ENCODE measurements at regions not wholly inside any gene's neighbourhood (a gene's known extent, or its start where the extent isn't known, plus 50 kb on each side); places are given as distances from the start of the nearest gene placed in this dataset.
"Not testable (repeated sequence)": the region's sequence is repeated elsewhere in the genome, so short reads cannot be mapped to it uniquely, and the experiment has no call there.

- H3K4me3 ChIP-seq (ENCODE audit: low read depth, low read length) = no peak overlapping the region
- TF ChIP-seq CTCF (IDR thresholded peaks at IDR 0.05; ENCODE audit: control insufficient read depth, extremely low read depth, insufficient read depth) = no peak
- DNase-seq (ENCODE audit: low read depth) = peak; percentile 21
Measured at GRCh38 chr3:194906229-194906629, 220.5 kb downstream of the FAM43A start.

DNA sequence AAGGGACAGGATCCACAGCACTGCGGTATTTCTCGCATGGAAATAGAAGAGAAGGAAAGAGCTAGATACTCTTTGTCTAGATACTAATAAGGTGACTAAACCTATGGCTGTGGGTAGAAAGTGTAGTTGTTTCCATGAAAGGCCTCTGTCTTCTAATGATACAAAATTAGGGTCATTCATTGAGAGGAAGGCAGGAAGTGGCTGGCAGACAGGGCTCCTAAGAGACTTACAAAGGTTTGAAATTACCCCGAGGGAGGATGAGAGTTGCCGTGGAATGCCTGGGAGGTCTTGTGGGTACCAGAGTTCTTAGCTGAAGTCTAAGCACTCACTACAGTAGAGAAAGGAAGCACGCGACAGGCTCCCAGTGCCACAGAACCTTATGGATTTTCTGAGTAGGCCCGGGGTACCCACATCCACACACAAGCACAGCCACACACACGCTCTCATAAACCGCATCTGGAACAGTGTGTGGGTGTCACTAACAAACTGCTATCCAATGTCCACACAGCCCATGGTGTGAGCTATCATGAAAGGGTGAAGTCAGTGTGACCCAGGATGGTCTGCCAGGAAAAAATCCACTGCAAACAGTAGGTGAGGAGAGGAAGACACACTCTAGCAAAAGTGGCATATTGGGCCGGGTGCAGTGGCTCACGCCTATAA is 221.4 kb downstream of the FAM43A start:
- no peak overlapping the region for H3K4me3 ChIP-seq (ENCODE audit: low read depth, low read length)
- DNase-seq (ENCODE audit: low read depth) = no peak
- no peak for TF ChIP-seq CTCF (IDR thresholded peaks at IDR 0.05; ENCODE audit: control insufficient read depth, extremely low read depth, insufficient read depth)

- no peak for TF ChIP-seq CTCF (IDR thresholded peaks at IDR 0.05; ENCODE audit: control insufficient read depth, extremely low read depth, insufficient read depth)
- no peak for DNase-seq (ENCODE audit: low read depth)
- H3K4me3 ChIP-seq (ENCODE audit: low read depth, low read length) = no peak overlapping the region
Measured at GRCh38 chr3:194907811-194908210, 222.1 kb downstream of the FAM43A start.

GRCh38 chr3:194908496-194908895 is 222.8 kb downstream of the FAM43A start:
- DNase-seq (ENCODE audit: low read depth) = no peak
- H3K4me3 ChIP-seq (ENCODE audit: low read depth, low read length) = no peak overlapping the region
- TF ChIP-seq CTCF (IDR thresholded peaks at IDR 0.05; ENCODE audit: control insufficient read depth, extremely low read depth, insufficient read depth) = no peak

DNA sequence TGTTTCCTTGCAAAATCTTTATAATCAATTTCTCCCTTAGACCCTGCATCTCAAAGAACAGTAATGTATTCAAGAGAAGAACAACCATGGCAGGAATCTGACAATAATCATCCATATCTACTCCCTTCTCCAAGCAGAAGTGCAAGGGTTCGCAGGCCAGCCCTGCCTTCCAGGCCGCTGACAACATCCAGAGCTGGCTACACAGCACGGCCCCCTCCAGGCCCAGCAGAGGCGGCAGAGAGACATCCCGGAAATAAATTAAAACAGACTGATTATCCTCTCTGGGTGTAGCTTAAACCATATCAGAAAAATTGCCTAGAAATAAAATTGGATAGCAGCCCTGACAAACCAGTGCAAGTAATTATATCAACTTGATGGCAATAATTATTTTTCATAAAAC is 223.3 kb downstream of the FAM43A start:
- no peak for DNase-seq (ENCODE audit: low read depth)
- TF ChIP-seq CTCF (IDR thresholded peaks at IDR 0.05; ENCODE audit: control insufficient read depth, extremely low read depth, insufficient read depth) = no peak
- H3K4me3 ChIP-seq (ENCODE audit: low read depth, low read length) = no peak overlapping the region

GRCh38 chr3:194910414-194910984 is 224.8 kb downstream of the FAM43A start:
- no peak overlapping the region for H3K4me3 ChIP-seq (ENCODE audit: low read depth, low read length)
- no peak for DNase-seq (ENCODE audit: low read depth)
- no peak for TF ChIP-seq CTCF (IDR thresholded peaks at IDR 0.05; ENCODE audit: control insufficient read depth, extremely low read depth, insufficient read depth)

GRCh38 chr3:194913316-194913715 is 227.6 kb downstream of the FAM43A start:
- TF ChIP-seq CTCF (IDR thresholded peaks at IDR 0.05; ENCODE audit: control insufficient read depth, extremely low read depth, insufficient read depth) = no peak
- DNase-seq (ENCODE audit: low read depth) = no peak
- H3K4me3 ChIP-seq (ENCODE audit: low read depth, low read length) = no peak overlapping the region

GRCh38 chr3:194924889-194925288 is 239.2 kb downstream of the FAM43A start:
- H3K4me3 ChIP-seq (ENCODE audit: low read depth, low read length); DNase-seq (ENCODE audit: low read depth): not testable (repeated sequence)

Measured in LNCaP clone FGC (cell line).